Mesenchymal stem cell (in vitro differentiated cells and primary cell): ENCODE measurements at regions not wholly inside any gene's neighbourhood (a gene's known extent, or its start where the extent isn't known, plus 50 kb on each side); places are given as distances from the start of the nearest gene placed in this dataset.
"Not testable (repeated sequence)": the region's sequence is repeated elsewhere in the genome, so short reads cannot be mapped to it uniquely, and the experiment has no call there.

Experiments used
- DNase-seq: peaks from one replicate; pipeline ENCODE4 v3.0.0-alpha.2; 2013
- H2AFZ ChIP-seq: one replicate; pipeline ENCODE4 v1.6.1; 2013; ENCODE audit warnings: low read depth, mild to moderate bottlenecking, control low read depth, inconsistent platforms, low read length, moderate library complexity
- H2AK5ac ChIP-seq: 2 replicates; pipeline ENCODE4 v1.6.1; 2013; ENCODE audit warnings: low read length, moderate library complexity, mild to moderate bottlenecking, inconsistent platforms; ENCODE audit not compliant: severe bottlenecking
- H2BK120ac ChIP-seq: one replicate; pipeline ENCODE4 v1.6.1; 2013; ENCODE audit warnings: low read depth, mild to moderate bottlenecking, inconsistent platforms, low read length, moderate library complexity
- H2BK12ac ChIP-seq, 2 experiments: one replicate each; pipeline ENCODE4 v1.6.1; 2013; ENCODE audit warnings: inconsistent platforms in 2 of 2, low read length in 2 of 2, mild to moderate bottlenecking in 2 of 2, moderate library complexity in 2 of 2, control low read depth in 1 of 2
- H2BK15ac ChIP-seq: one replicate; pipeline ENCODE4 v1.6.1; 2013; ENCODE audit warnings: mild to moderate bottlenecking, low read depth, inconsistent platforms; ENCODE audit not compliant: poor library complexity, severe bottlenecking
- H2BK5ac ChIP-seq: 2 replicates; pipeline ENCODE4 v1.6.1; 2013; ENCODE audit warnings: low read depth, mild to moderate bottlenecking, low read length, control low read depth, inconsistent platforms; ENCODE audit not compliant: poor library complexity, severe bottlenecking
- H3K14ac ChIP-seq, 2 experiments: one replicate each; pipeline ENCODE4 v1.6.1; 2013; ENCODE audit warnings: inconsistent platforms in 2 of 2, low read length in 2 of 2, control low read depth in 1 of 2, mild to moderate bottlenecking in 1 of 2, moderate library complexity in 1 of 2
- H3K18ac ChIP-seq, 2 experiments: one replicate each; pipeline ENCODE4 v1.6.1; 2013; ENCODE audit warnings: inconsistent platforms in 2 of 2, low read length in 2 of 2, control low read depth in 1 of 2, low read depth in 1 of 2, mild to moderate bottlenecking in 1 of 2
- H3K23ac ChIP-seq, 2 experiments: one replicate each; pipeline ENCODE4 v1.6.1; 2013; ENCODE audit warnings: inconsistent platforms in 2 of 2, low read length in 2 of 2, mild to moderate bottlenecking in 2 of 2, moderate library complexity in 2 of 2, control low read depth in 1 of 2
- H3K27ac ChIP-seq: 2 replicates; pipeline ENCODE4 v1.5.1; 2013; ENCODE audit warnings: mild to moderate bottlenecking, moderate library complexity, low read length, control low read depth, inconsistent platforms; ENCODE audit not compliant: poor library complexity, severe bottlenecking
- H3K27me3 ChIP-seq, 2 experiments: 2 replicates each; pipeline versions ENCODE4 v1.6.1 to v1.7.0; 2013; ENCODE audit warnings: low read length in 2 of 2, mild to moderate bottlenecking in 2 of 2, moderate library complexity in 2 of 2, control low read depth in 1 of 2, inconsistent platforms in 1 of 2; ENCODE audit not compliant: control insufficient read depth in 1 of 2, insufficient read depth in 1 of 2
- H3K36me3 ChIP-seq, 2 experiments: 2 replicates each; pipeline versions ENCODE4 v1.6.1 to v1.7.0; 2013; ENCODE audit warnings: low read length in 2 of 2, control low read depth in 1 of 2, inconsistent platforms in 1 of 2, low read depth in 1 of 2, mild to moderate bottlenecking in 1 of 2; ENCODE audit not compliant: insufficient read depth in 2 of 2, control insufficient read depth in 1 of 2
- H3K4ac ChIP-seq, 2 experiments: one replicate each; pipeline ENCODE4 v1.6.1; 2013; ENCODE audit warnings: inconsistent platforms in 2 of 2, low read length in 2 of 2, mild to moderate bottlenecking in 2 of 2, moderate library complexity in 2 of 2, control low read depth in 1 of 2, low read depth in 1 of 2
- H3K4me1 ChIP-seq: 2 replicates; pipeline ENCODE4 v1.6.1; 2013; ENCODE audit warnings: low read depth, low read length, control low read depth; ENCODE audit not compliant: control insufficient read depth, insufficient read depth
- H3K4me2 ChIP-seq: 2 replicates; pipeline ENCODE4 v1.6.1; 2013; ENCODE audit warnings: low read length, mild to moderate bottlenecking, inconsistent platforms; ENCODE audit not compliant: poor library complexity, severe bottlenecking
- H3K4me3 ChIP-seq, 2 experiments: 2 replicates each; pipeline versions ENCODE4 v1.5.1 to v1.7.0; 2013; ENCODE audit warnings: low read length in 2 of 2, mild to moderate bottlenecking in 2 of 2, control low read depth in 1 of 2, low read depth in 1 of 2; ENCODE audit not compliant: insufficient read depth in 1 of 2
- H3K79me1 ChIP-seq: replicated peaks from 2 replicates; pipeline ENCODE4 v1.6.1; 2013; ENCODE audit warnings: mild to moderate bottlenecking, control low read depth, low read length, inconsistent platforms; ENCODE audit not compliant: poor library complexity, severe bottlenecking
- H3K9ac ChIP-seq: 2 replicates; pipeline ENCODE4 v1.7.0; 2013; ENCODE audit warnings: mild to moderate bottlenecking, low read length, moderate library complexity
- H3K9me3 ChIP-seq: 2 replicates; pipeline ENCODE4 v1.7.0; 2013; ENCODE audit warnings: mild to moderate bottlenecking, low read length; ENCODE audit not compliant: control insufficient read depth
- H4K8ac ChIP-seq: one replicate; pipeline ENCODE4 v1.6.1; 2013; ENCODE audit warnings: inconsistent platforms, mild to moderate bottlenecking, low read length, moderate library complexity
- H4K91ac ChIP-seq: one replicate; pipeline ENCODE4 v1.6.1; 2013; ENCODE audit warnings: mild to moderate bottlenecking, low read length, inconsistent platforms
- WGBS: methylation state at CpG from one replicate; pipeline ENCODE4 v1.1.7; 2013; ENCODE audit warnings: mixed read lengths; 5-methylcytosine and 5-hydroxymethylcytosine counted together

GRCh38 chr18:64747803-64748202 lies 598.9 kb upstream of the LINC00305 start:
- Histone ChIP-seq H2BK5ac (no peak overlapping the region), H3K79me1 (no peaks in the 10 kb centered on the region), H3K27ac (no peak overlapping the region), H3K4me3 (no peak overlapping the region), H3K14ac (no peak overlapping the region), H3K9ac (no peak overlapping the region), H3K23ac (no peak overlapping the region), H2BK120ac (no peak overlapping the region), H3K27me3 (no peaks in the 10 kb centered on the region), H3K36me3 (no peaks in the 10 kb centered on the region), H2BK15ac (no peak overlapping the region), H2AK5ac (no peak overlapping the region), H3K18ac (no peak overlapping the region), H3K4me1 (no peaks in the 10 kb centered on the region), H3K9me3 (peaks cover 16% of the 10 kb centered on the region), H4K8ac (no peak overlapping the region), H2BK12ac (no peak overlapping the region), H3K4me2 (no peak overlapping the region), H2AFZ (no peak overlapping the region), H4K91ac (no peak overlapping the region), H3K4ac (no peak overlapping the region)
- no peak for DNase-seq

- no peak overlapping the region for H2AFZ ChIP-seq
- no peak overlapping the region for H3K14ac ChIP-seq
- H3K23ac ChIP-seq, result no peak overlapping the region
- no peak overlapping the region for H3K4me3 ChIP-seq
- H2BK15ac ChIP-seq, result no peak overlapping the region
- H3K9ac ChIP-seq, result no peak overlapping the region
- no peak overlapping the region for H4K91ac ChIP-seq
- peaks cover 7% of the 10 kb centered on the region for H3K9me3 ChIP-seq
- H3K79me1 ChIP-seq, result no peaks in the 10 kb centered on the region
- H2AK5ac ChIP-seq, result no peak overlapping the region
- no peaks in the 10 kb centered on the region for H3K36me3 ChIP-seq
- H2BK12ac ChIP-seq, result no peak overlapping the region
- DNase-seq, result no peak
- H3K27me3 ChIP-seq, result no peaks in the 10 kb centered on the region
- no peak overlapping the region for H3K4me2 ChIP-seq
- no peak overlapping the region for H3K27ac ChIP-seq
- no peaks in the 10 kb centered on the region for H3K4me1 ChIP-seq
- no peak overlapping the region for H3K18ac ChIP-seq
- H3K4ac ChIP-seq, result no peak overlapping the region
- no peak overlapping the region for H2BK120ac ChIP-seq
- H2BK5ac ChIP-seq, result no peak overlapping the region
- H4K8ac ChIP-seq, result no peak overlapping the region
These were observed 594.0 kb upstream of the LINC00305 start for GRCh38 chr18:64742898-64743297.

GRCh38 chr18:64734063-64734462 lies 585.2 kb upstream of the LINC00305 start:
- Histone ChIP-seq H2BK5ac (no peak overlapping the region), H4K91ac (no peak overlapping the region), H3K4me3 (no peak overlapping the region), H2BK15ac (no peak overlapping the region), H3K23ac (no peak overlapping the region), H2AK5ac (no peak overlapping the region), H3K14ac (no peak overlapping the region), H3K79me1 (no peaks in the 10 kb centered on the region), H3K9me3 (no peaks in the 10 kb centered on the region), H3K9ac (no peak overlapping the region), H3K36me3 (no peaks in the 10 kb centered on the region), H3K4me1 (no peaks in the 10 kb centered on the region), H3K27me3 (no peaks in the 10 kb centered on the region), H2BK12ac (no peak overlapping the region), H3K18ac (no peak overlapping the region), H2AFZ (no peak overlapping the region), H3K4me2 (no peak overlapping the region), H2BK120ac (no peak overlapping the region), H4K8ac (no peak overlapping the region), H3K27ac (no peak overlapping the region), H3K4ac (no peak overlapping the region)
- no peak for DNase-seq
- no CpG with 5 or more reads among the region's 2 CpGs for WGBS

- 93% methylated on average over 37 of the region's 39 CpGs for WGBS
- H2BK15ac ChIP-seq, H3K27ac ChIP-seq, H2BK5ac ChIP-seq, H3K14ac ChIP-seq, H3K27me3 ChIP-seq, H3K9me3 ChIP-seq, H4K8ac ChIP-seq, H3K23ac ChIP-seq, H4K91ac ChIP-seq, H3K36me3 ChIP-seq, DNase-seq, H3K4ac ChIP-seq, H2BK120ac ChIP-seq, H2AK5ac ChIP-seq, H2BK12ac ChIP-seq, H3K4me1 ChIP-seq, H3K79me1 ChIP-seq, H3K9ac ChIP-seq, H3K4me3 ChIP-seq, H2AFZ ChIP-seq, H3K4me2 ChIP-seq, H3K18ac ChIP-seq: not testable (repeated sequence)
These were observed 576.8 kb upstream of the LINC00305 start for GRCh38 chr18:64725657-64726056.
